Effector memory CD8-positive, alpha-beta T cell (primary cell): ENCODE measurements at regions not wholly inside any gene's neighbourhood (a gene's known extent, or its start where the extent isn't known, plus 50 kb on each side); places are given as distances from the start of the nearest gene placed in this dataset.
A peak's percentile ranks its signal among the peaks of the same experiment; 100 is the strongest.
"Not testable (repeated sequence)": the region's sequence is repeated elsewhere in the genome, so short reads cannot be mapped to it uniquely, and the experiment has no call there.

Source experiments
- ATAC-seq: fragments of 150-1000 bp; cut with Tn5 transposase; replicated peaks from 2 replicates; pipeline ENCODE4 v1.10.0; 2021; ENCODE audit warnings: mild to moderate bottlenecking, moderate library complexity
- DNase-seq, 3 experiments: peaks; one replicate each; pipeline ENCODE4 v3.0.0; 2021
- H3K27ac Mint-ChIP-seq, 2 donors: one replicate each; pipeline ENCODE4 v1.8.0; 2022; ENCODE audit warnings: mild to moderate bottlenecking in 2 of 2, mixed read lengths in 2 of 2, moderate library complexity in 2 of 2
- H3K27me3 Mint-ChIP-seq, 2 donors: one replicate each; pipeline ENCODE4 v1.8.0; 2022; ENCODE audit warnings: mixed read lengths in 2 of 2
- H3K36me3 Mint-ChIP-seq: one replicate; pipeline ENCODE4 v1.8.0; 2022; ENCODE audit warnings: mild to moderate bottlenecking, moderate library complexity, mixed read lengths; ENCODE audit not compliant: insufficient read depth
- H3K4me1 Mint-ChIP-seq, 2 donors: one replicate each; pipeline ENCODE4 v1.8.0; 2022; ENCODE audit warnings: low read depth in 2 of 2, mixed read lengths in 2 of 2
- H3K4me3 Mint-ChIP-seq, 2 donors: one replicate each; pipeline ENCODE4 v1.8.0; 2022; ENCODE audit warnings: mild to moderate bottlenecking in 2 of 2, mixed read lengths in 2 of 2, moderate library complexity in 2 of 2
- H3K9me3 Mint-ChIP-seq, 2 donors: one replicate each; pipeline ENCODE4 v1.8.0; 2022; ENCODE audit warnings: mixed read lengths in 2 of 2

DNA sequence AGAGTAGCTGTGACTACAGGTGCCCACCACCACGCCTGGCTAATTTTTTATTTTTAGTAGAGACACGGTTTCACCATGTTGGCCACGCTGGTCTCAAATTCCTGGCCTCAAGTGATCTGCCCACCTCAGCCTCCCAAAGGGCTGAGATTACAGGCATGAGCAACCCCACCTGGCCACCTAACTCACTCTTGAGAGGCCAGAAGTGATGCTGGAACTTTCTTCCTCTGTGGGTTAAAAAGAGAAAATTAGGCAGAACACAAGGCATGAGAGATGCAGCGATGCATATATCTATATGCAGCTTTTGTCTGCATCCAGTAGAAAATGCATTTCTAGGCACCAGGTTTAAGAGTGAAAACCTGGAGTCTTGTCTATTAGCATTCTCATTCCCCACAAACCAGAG lies 100.2 kb upstream of the CLEC6A start:
- H3K4me1 Mint-ChIP-seq, ATAC-seq, H3K36me3 Mint-ChIP-seq, H3K4me3 Mint-ChIP-seq, DNase-seq, H3K9me3 Mint-ChIP-seq, H3K27ac Mint-ChIP-seq: not testable (repeated sequence)
- peaks cover 26 to 32% of the 10 kb centered on the region in 2 donors for H3K27me3 Mint-ChIP-seq

DNA sequence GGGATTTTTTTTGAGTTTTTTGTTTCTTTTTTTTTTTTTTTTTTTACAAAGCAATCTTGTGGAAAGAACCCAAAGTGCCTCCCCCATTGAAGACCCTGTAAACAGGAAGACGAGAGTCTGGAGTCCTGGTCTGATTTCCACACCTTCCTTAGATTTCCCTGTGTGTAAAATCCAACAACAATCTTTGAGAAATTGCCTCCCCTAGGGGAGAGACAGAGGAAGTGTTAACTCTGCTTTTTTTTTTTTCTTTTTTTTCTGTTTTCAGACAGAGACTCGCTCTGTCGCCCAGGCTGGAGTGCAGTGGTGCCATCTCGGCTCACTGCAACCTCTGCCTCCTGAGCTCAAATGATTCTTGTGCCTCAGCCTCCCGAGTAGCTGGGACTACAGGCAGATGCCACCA lies 82.0 kb upstream of the CLEC6A start:
- not testable (repeated sequence) for H3K27ac Mint-ChIP-seq, H3K4me1 Mint-ChIP-seq, DNase-seq, H3K9me3 Mint-ChIP-seq, H3K36me3 Mint-ChIP-seq, H3K4me3 Mint-ChIP-seq, ATAC-seq
- H3K27me3 Mint-ChIP-seq, result peaks cover 4 to 55% of the 10 kb centered on the region in 2 donors

DNA sequence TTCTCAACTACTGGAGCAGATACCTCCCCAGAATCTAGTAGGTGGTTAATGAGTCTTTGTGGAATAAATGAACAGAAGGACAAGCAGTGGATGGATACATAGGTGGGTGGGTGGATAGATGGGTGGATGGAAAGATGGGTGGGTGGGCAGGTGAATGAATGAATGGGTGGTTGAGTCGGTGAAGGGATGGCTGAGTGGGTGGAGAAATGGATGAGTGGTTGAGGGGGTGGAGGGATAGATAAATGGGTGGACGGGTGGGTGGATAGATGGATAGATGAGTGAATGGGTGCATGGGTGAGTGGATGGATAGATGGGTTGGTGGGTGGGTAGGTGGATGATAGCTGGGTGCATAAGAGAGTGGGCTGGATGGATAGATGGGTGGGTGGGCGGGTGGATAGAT lies 80.6 kb upstream of the CLEC6A start:
- not testable (repeated sequence) for H3K4me1 Mint-ChIP-seq, DNase-seq, ATAC-seq, H3K4me3 Mint-ChIP-seq, H3K27ac Mint-ChIP-seq, H3K9me3 Mint-ChIP-seq, H3K36me3 Mint-ChIP-seq
- H3K27me3 Mint-ChIP-seq, result peaks cover 5 to 66% of the 10 kb centered on the region in 2 donors

DNA sequence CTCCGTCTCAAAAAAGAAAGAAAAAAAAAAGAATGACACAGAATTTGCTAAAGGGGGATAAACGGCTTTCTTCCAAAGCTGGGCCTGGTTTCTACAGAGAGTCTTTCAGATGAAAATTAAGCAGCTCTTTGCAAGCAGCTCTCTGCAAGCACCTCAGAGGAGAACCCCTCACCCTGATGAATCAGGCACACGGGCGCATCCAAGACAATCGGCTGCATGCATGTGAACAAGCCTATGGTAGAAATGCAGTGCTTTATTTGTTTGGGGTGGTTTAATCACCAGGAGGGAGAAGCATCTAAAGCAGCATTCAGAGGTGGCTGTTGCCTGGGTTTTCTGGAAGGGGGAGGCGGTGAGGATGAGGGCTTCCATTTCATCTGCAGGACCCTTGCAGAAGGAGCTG lies 78.0 kb upstream of the CLEC6A start:
- not testable (repeated sequence) for H3K27ac Mint-ChIP-seq, H3K4me1 Mint-ChIP-seq, H3K4me3 Mint-ChIP-seq, H3K36me3 Mint-ChIP-seq, DNase-seq, H3K9me3 Mint-ChIP-seq, ATAC-seq
- H3K27me3 Mint-ChIP-seq, result peaks cover 14 to 66% of the 10 kb centered on the region in 2 donors

DNA sequence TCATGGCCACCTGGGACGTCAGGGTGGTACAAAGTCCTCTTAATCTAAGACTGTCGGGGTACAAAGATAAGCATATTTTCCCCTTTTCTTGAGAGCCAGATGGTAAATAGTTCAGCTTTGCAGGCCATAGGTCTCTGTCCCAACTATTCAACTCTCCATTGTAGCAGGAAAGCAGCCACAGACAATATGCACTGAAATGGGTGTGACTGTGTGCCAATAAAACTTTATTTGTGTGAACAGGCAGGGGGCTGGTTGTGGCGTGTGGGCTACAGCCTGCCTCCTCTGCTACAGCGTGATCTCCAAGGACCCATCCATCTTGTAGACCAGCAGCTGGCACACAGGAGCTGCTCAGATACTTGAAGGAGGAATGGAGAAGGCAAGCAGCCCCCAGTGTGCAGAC lies 73.2 kb upstream of the CLEC6A start:
- not testable (repeated sequence) for H3K4me1 Mint-ChIP-seq, H3K36me3 Mint-ChIP-seq, DNase-seq, H3K4me3 Mint-ChIP-seq, ATAC-seq, H3K9me3 Mint-ChIP-seq
- peak overlapping the region in 1 of 2 donors; percentile 6 for H3K27ac Mint-ChIP-seq
- peaks cover 20 to 56% of the 10 kb centered on the region in 2 donors for H3K27me3 Mint-ChIP-seq

DNA sequence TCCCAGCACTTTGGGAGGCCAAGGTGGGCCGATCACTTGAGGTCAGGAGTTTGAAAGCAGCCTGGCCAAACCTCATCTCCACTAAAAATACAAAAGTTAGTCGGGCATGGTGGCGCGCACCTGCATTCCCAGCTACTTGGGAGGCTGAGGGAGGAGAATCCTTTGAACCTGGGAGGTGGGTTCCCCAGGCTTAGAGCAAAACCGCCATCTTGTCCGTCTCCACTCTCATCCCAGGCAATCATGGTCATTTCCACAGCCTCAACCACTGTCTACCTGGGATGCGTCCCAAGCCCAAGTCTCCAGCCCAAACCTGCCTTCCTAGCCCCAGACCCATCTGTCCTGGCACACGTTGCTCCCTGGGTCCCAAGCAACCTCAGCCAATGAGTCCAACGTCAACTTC lies 71.1 kb upstream of the CLEC6A start:
- ATAC-seq, H3K27ac Mint-ChIP-seq, H3K9me3 Mint-ChIP-seq, H3K4me1 Mint-ChIP-seq, H3K4me3 Mint-ChIP-seq, DNase-seq, H3K36me3 Mint-ChIP-seq: not testable (repeated sequence)
- H3K27me3 Mint-ChIP-seq, result peaks cover 27 to 51% of the 10 kb centered on the region in 2 donors

DNA sequence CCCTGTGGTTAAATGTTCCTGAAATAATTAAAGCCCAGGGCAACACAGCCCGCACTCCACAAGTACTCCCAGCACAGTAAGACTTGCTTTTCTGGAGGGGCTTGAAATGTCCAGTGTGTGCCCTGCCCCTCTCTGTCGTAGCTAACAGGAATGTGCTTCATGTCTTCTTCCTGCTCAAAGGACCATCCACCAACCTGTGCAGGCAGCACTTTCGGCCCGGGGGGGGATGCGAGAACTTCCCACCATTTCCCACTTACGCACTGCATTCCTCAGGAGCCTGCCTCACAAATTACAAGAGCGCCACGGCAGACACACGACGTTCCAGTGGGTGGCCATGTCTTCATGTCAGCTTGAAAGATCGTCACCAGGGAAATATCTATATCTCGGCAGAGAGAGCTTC lies 70.3 kb upstream of the CLEC6A start:
- not testable (repeated sequence) for H3K27ac Mint-ChIP-seq, H3K4me3 Mint-ChIP-seq, ATAC-seq, H3K36me3 Mint-ChIP-seq, H3K9me3 Mint-ChIP-seq, H3K4me1 Mint-ChIP-seq, DNase-seq
- H3K27me3 Mint-ChIP-seq, result peaks cover 23 to 47% of the 10 kb centered on the region in 2 donors

DNA sequence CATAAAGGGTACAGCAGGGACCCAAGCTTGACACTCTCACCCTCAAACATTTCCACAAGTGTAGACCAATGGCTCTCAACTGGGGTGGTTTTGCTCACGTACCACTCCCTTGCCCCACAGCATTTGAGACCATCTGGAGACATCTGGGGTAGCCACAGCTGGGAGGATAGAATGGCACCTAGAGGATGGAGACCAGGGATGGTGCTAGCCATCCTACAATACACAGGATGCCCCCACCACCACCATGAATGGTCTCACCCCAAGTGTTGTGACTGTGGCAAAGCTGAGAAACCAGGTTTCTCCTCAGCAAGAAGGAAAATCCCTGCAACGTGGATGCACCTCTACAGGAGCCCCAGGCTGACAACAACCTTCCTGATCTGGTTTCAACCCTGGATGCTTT lies 69.1 kb upstream of the CLEC6A start:
- H3K9me3 Mint-ChIP-seq, H3K27ac Mint-ChIP-seq, ATAC-seq, DNase-seq, H3K4me3 Mint-ChIP-seq, H3K36me3 Mint-ChIP-seq, H3K4me1 Mint-ChIP-seq: not testable (repeated sequence)
- H3K27me3 Mint-ChIP-seq, result peaks cover 17 to 42% of the 10 kb centered on the region in 2 donors

DNA sequence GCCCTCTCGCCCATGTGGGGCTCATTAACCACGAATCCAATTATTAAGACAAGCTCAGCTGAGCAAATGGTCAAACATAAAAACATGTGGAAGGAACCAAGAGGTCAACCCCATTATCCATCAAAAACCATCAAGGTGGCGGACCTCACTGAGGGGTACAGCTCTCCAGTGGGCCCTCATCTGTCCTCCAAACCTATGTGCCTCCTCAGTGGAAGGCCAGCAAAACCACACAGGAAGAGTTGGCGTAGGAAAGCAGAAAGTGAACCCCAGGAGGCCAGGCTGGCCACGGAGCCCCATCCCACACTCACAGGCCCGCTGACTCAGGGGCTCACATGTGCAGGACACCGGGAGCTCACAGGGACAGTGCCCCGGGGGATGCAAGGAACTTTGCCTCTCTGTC lies 66.5 kb upstream of the CLEC6A start:
- H3K4me3 Mint-ChIP-seq, result peak overlapping the region; percentile 69 to 71
- not testable (repeated sequence) for H3K27ac Mint-ChIP-seq, H3K9me3 Mint-ChIP-seq

DNA sequence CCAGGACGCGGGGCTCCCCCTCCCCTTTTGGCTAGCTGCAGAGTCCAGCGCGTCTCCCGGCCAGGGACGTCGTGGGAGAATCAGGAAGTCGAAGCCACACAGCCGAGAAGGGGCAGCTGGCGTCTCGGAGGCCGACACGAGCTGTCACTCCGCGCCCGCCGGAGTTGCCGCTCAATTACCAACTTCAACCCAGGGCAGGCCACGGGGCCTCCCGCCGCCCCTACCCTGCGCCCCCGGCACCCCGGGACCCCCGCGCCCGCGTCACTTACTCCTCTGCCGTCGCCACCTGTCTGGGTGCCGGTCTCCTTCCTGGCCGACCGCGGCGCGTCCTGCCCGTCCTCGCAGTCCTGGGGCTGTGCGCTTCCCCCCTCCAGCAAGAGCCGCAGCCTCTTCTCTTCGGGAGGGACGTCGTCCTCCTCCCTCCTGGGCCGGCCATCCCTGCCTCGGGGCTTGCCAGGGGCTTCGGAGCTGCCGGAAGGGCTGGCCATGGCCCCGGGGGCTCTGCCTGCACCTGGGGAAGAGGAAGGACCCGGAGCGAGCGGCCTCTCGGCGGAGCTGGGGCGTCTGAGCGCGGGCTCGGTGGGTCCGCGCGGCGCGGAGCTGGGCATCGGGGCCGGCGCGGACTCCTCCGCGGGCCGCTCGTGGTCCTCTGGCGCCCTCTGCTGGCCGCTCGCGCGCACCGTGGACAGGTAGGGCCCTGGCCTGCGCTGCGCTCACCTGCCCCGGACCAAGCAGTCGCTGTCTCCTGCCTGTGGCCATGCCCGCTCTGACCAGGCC lies 65.6 kb upstream of the CLEC6A start:
- peak in 2 of 3 experiments; percentile 66 to 69 for DNase-seq
- Mint-ChIP-seq H3K27me3 (peaks cover 12 to 34% of the 10 kb centered on the region in 2 donors), H3K4me3 (peak overlapping the region; percentile 69 to 71)
- not testable (repeated sequence) for H3K9me3 Mint-ChIP-seq, H3K27ac Mint-ChIP-seq, H3K4me1 Mint-ChIP-seq, H3K36me3 Mint-ChIP-seq
- ATAC-seq, result peak; percentile 67

More for the DNA sequence above, 66.5 kb upstream of the CLEC6A start:
- peaks cover 17 to 41% of the 10 kb centered on the region in 2 donors for H3K27me3 Mint-ChIP-seq
- ATAC-seq, DNase-seq, H3K4me1 Mint-ChIP-seq, H3K36me3 Mint-ChIP-seq: not testable (repeated sequence)

DNA sequence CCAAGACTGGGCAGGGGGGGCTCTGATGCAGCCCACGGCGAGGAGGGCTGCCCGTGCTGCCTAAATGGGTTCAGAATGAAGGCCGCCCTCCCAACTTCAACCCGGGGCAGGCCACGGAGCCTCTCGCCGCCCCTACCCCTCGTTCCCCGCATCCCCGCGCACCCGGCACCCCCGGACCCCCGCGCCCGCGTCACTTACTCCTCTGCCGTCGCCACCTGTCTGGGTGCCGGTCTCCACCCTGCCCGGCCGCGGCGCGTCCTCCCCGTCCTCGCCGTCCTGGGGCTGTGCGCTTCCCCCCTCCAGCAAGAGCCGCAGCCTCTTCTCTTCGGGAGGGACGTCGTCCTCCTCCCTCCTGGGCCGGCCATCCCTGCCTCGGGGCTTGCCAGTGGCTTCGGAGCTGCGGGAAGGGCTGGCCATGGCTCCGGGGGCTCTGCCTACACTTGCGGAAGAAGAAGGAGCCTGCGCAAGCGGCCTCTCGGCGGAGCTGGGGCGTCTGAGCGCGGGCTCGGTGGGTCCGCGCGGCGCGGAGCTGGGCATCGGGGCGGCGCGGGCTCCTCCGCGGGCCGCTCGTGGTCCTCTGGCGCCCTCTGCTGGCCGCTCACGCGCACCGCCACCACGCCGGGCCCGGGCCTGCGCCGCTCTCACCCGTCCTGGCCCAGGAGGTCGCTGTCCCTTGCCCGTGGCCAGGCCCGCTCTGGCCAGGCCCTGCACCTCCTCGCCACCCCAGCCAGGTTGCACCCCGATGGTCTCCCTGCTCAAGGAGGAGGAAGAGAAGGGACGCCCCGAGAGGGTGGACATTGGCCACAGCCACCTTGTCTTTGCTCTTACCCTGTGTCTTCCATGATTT lies 59.3 kb upstream of the CLEC6A start:
- not testable (repeated sequence) for H3K27ac Mint-ChIP-seq, H3K9me3 Mint-ChIP-seq, H3K36me3 Mint-ChIP-seq, H3K4me1 Mint-ChIP-seq
- Mint-ChIP-seq H3K27me3 (peaks cover 16 to 60% of the 10 kb centered on the region in 2 donors), H3K4me3 (peak overlapping the region; percentile 51 to 62)
- peak; percentile 97 for ATAC-seq
- peak; percentile 68 to 77 (median 73) for DNase-seq

DNA sequence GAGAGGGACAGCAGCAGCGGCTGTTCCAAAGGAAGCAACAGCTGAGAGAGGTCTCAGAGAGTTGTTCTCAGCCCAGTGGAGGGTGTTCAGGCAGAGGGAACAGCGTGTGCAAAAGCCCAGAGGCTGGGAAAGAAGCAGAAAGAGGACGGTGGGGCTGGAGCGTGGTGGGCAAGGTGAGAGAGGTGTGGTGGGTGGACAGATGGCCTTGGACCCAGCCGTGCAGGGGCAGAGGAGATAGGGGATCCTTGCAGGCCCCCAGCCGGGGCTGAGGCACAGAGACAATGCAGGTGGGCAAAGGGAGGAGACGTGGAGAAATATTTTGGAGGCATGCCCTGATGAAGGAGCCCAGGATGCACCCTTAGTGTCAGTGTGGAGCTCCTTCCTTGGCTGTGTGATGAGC lies 58.4 kb upstream of the CLEC6A start:
- not testable (repeated sequence) for H3K9me3 Mint-ChIP-seq, H3K36me3 Mint-ChIP-seq
- peaks cover 16 to 52% of the 10 kb centered on the region in 2 donors for H3K27me3 Mint-ChIP-seq

DNA sequence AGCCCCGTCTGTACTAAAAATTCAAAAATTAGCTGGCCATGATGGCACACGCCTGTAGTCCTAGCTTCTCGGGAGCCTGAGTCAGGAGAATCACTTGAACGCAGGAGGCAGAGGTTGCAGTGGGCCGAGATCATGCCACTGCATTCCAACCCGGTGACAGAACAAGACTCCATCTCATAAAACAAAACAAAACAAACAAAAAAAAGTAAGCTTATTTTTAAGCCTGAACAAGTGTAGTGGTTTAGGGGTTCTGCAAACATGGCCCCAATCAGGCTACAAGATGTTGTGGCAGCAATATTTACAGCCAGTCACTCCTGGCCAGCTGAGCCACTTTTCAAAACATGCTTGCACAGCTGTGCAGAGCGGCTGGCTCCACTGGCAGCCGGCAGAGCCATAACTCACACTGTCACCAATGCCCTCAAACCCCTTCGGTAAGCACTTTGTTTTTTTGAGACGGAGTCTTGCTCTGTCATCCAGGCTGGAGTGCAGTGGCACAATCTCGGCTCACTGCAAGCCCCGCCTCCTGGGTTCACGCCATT lies 56.2 kb upstream of the CLEC6A start:
- H3K4me1 Mint-ChIP-seq, H3K27ac Mint-ChIP-seq, H3K9me3 Mint-ChIP-seq, H3K4me3 Mint-ChIP-seq, ATAC-seq, H3K36me3 Mint-ChIP-seq, DNase-seq: not testable (repeated sequence)
- peaks cover 19 to 51% of the 10 kb centered on the region in 2 donors for H3K27me3 Mint-ChIP-seq

More for the DNA sequence above, 58.4 kb upstream of the CLEC6A start:
- H3K4me1 Mint-ChIP-seq, ATAC-seq, H3K4me3 Mint-ChIP-seq, H3K27ac Mint-ChIP-seq, DNase-seq: not testable (repeated sequence)
